ENCODE measurements at regions not wholly inside any gene's neighbourhood (a gene's known extent, or its start where the extent isn't known, plus 50 kb on each side); places are given as distances from the start of the nearest gene placed in this dataset.

- no peak overlapping the region for H3K4me3 ChIP-seq (ENCODE audit: low read depth in 1 of 3, low read length in 3 of 3)
- WGBS: 68% methylated on average over 5 of the region's 5 CpGs
- H3K9ac ChIP-seq (ENCODE audit: low read depth in 1 of 2, low read length in 2 of 2): no peak overlapping the region
- no peaks in the 10 kb centered on the region for H3K27me3 ChIP-seq (ENCODE audit: control insufficient read depth in 4 of 4, insufficient read depth in 4 of 4, low read length in 3 of 4)
- H3K36me3 ChIP-seq (ENCODE audit: control insufficient read depth in 4 of 4, insufficient read depth in 3 of 4, low read depth in 1 of 4, low read length in 3 of 4): no peaks in the 10 kb centered on the region
- H3K9me3 ChIP-seq (ENCODE audit: control insufficient read depth in 4 of 4, low read length in 3 of 4): no peaks in the 10 kb centered on the region
- DNase-seq (ENCODE audit: low spot score): no peak
- TF ChIP-seq REST (IDR thresholded peaks at IDR 0.05) (no peak), FOXA1 (IDR thresholded peaks at IDR 0.05) (no peak), SP1 (IDR thresholded peaks at IDR 0.05) (no peak)
- no peaks in the 10 kb centered on the region for H3K4me1 ChIP-seq (ENCODE audit: control insufficient read depth in 4 of 4, insufficient read depth in 4 of 4, low read length in 3 of 4)
- H3K27ac ChIP-seq (ENCODE audit: low read depth in 1 of 2, low read length in 2 of 2): no peak overlapping the region
These were observed 178.0 kb upstream of the MKI67 start for GRCh38 chr10:128304271-128304670.

DNA sequence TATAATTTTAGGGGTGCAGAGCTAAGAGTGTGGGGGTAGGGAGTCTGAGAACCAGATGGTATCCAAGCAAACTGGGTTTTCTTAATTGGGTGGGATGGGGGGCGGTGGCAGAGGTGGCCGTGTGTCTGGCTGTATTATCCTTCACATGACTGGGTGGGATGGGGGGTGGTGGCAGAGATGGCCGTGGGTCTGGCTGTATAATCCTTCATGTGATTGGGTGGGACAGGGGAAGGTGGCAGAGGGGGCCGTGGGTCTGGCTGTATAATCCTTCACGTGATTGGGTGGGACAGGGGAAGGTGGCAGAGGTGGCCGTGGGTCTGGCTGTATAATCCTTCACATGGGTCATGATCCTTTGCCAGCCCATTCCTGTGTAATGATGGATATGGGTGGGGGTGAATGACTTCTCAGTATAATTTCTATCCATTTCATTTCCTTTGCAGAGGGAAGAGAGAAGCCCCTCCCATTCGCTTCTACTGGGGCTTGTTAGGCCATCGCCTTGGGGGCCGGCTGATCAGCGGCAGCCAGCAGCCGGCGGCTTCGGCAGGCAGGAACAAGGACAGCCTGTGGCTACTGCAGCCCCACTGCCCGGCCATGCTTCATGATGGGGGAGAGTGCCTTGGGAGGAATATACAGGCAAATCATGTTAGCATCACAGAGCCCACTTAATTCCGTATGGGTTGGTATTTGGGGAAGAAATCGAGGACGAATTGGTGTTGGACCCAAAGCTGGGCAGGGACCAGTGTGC is 179.6 kb upstream of the MKI67 start:
- Histone ChIP-seq H3K27ac (ENCODE audit: low read depth in 1 of 2, low read length in 2 of 2) (no peak overlapping the region), H3K4me3 (ENCODE audit: low read depth in 1 of 3, low read length in 3 of 3) (no peak overlapping the region), H3K36me3 (ENCODE audit: control insufficient read depth in 4 of 4, insufficient read depth in 3 of 4, low read depth in 1 of 4, low read length in 3 of 4) (no peaks in the 10 kb centered on the region), H3K9me3 (ENCODE audit: control insufficient read depth in 4 of 4, low read length in 3 of 4) (no peaks in the 10 kb centered on the region), H3K27me3 (ENCODE audit: control insufficient read depth in 4 of 4, insufficient read depth in 4 of 4, low read length in 3 of 4) (no peaks in the 10 kb centered on the region), H3K4me1 (ENCODE audit: control insufficient read depth in 4 of 4, insufficient read depth in 4 of 4, low read length in 3 of 4) (no peaks in the 10 kb centered on the region), H3K9ac (ENCODE audit: low read depth in 1 of 2, low read length in 2 of 2) (no peak overlapping the region)
- 81% methylated on average over 17 of the region's 17 CpGs for WGBS
- no peak for DNase-seq (ENCODE audit: low spot score)
- TF ChIP-seq HNF4G (IDR thresholded peaks at IDR 0.05): no peak
- TF ChIP-seq YY1 (IDR thresholded peaks at IDR 0.05): no peak
- TF ChIP-seq HNF4A (conservative IDR thresholded peaks at IDR 0.05): no peak
- TF ChIP-seq GABPA (IDR thresholded peaks at IDR 0.05 in 1 of 2, conservative IDR thresholded peaks at IDR 0.05 in 1 of 2): no peak
- TF ChIP-seq MAX (IDR thresholded peaks at IDR 0.05): no peak
- TF ChIP-seq RAD21 (IDR thresholded peaks at IDR 0.05): no peak
- no peak for TF ChIP-seq RXRA (IDR thresholded peaks at IDR 0.05)
- no peak for TF ChIP-seq TAF1 (conservative IDR thresholded peaks at IDR 0.05)
- no peak for TF ChIP-seq FOXA2 (IDR thresholded peaks at IDR 0.05)
- no peak for TF ChIP-seq EGR1 (IDR thresholded peaks at IDR 0.05; ENCODE audit: low read depth in 2 of 2)
- no peak for TF ChIP-seq REST (IDR thresholded peaks at IDR 0.05)
- TF ChIP-seq JUND (IDR thresholded peaks at IDR 0.05): no peak
- no peak for TF ChIP-seq ATF3 (IDR thresholded peaks at IDR 0.05)
- TF ChIP-seq ZBTB33 (IDR thresholded peaks at IDR 0.05): no peak
- TF ChIP-seq SP1 (IDR thresholded peaks at IDR 0.05): no peak

Data from liver (tissue), 7 donors.